Endothelial cell of umbilical vein (primary cell): ENCODE measurements at regions not wholly inside any gene's neighbourhood (a gene's known extent, or its start where the extent isn't known, plus 50 kb on each side); places are given as distances from the start of the nearest gene placed in this dataset.

Source experiments
- BruUV-seq: library from RNA; stranded (reverse); fragments of 400-500 nt; replicated peaks from 2 replicates; lab custom pipeline; 2021; lab: Mats Ljungman, UMichigan
- CTCF ChIA-PET: fragments of 300-600, 350-600 bp; sonication (Branson Sonifier 250); formaldehyde crosslinking; loops from one replicate; lab custom pipeline; 2021; ENCODE audit warnings: antibody characterized with exemption, inconsistent platforms; lab: Charles Lee
- POLR2A ChIA-PET: fragments of 300-600, 350-600 bp; sonication (Branson Sonifier 250); formaldehyde crosslinking; loops from one replicate; lab custom pipeline; 2021; ENCODE audit warnings: antibody characterized with exemption, inconsistent platforms; lab: Charles Lee
- DNase-seq: peaks from one replicate; pipeline ENCODE4 v3.0.0-alpha.2; 2011; ENCODE audit warnings: low read depth, low spot score
- FAIRE-seq: peaks from 2 replicates; lab custom pipeline; 2011; peaks lifted over from hg19 to GRCh38; lab: Jason Lieb, UNC
- H2AFZ ChIP-seq: 2 replicates; pipeline ENCODE4 v1.6.0; 2012; ENCODE audit warnings: low read depth, low read length, control low read depth, inconsistent platforms
- H3K27ac ChIP-seq: 2 replicates; pipeline ENCODE4 v1.5.1; 2011; ENCODE audit warnings: low read depth, mild to moderate bottlenecking, control low read depth, low read length, moderate library complexity; ENCODE audit not compliant: insufficient read depth
- H3K27me3 ChIP-seq, 2 experiments: 2 replicates each; pipeline versions ENCODE4 v1.6.0 to v1.6.1; 2011; ENCODE audit warnings: low read length in 2 of 2, mixed read lengths in 1 of 2; ENCODE audit not compliant: control insufficient read depth in 2 of 2, insufficient read depth in 2 of 2
- H3K36me3 ChIP-seq, 2 experiments: 2 replicates in 1 of 2; 3 replicates in 1 of 2; pipeline ENCODE4 v1.5.1; 2011; ENCODE audit warnings: low read length in 2 of 2, mild to moderate bottlenecking in 1 of 2, moderate library complexity in 1 of 2; ENCODE audit not compliant: control insufficient read depth in 2 of 2, insufficient read depth in 2 of 2; ENCODE audit errors: extremely low read depth in 1 of 2
- H3K4me1 ChIP-seq: 3 replicates; pipeline ENCODE4 v1.5.1; 2011; ENCODE audit warnings: mild to moderate bottlenecking, low read length; ENCODE audit not compliant: control insufficient read depth, insufficient read depth; ENCODE audit errors: extremely low read depth
- H3K4me2 ChIP-seq: 2 replicates; pipeline ENCODE4 v1.6.1; 2011; ENCODE audit warnings: low read length, control low read depth, mixed read lengths; ENCODE audit not compliant: insufficient read depth
- H3K4me3 ChIP-seq, 3 experiments: fragments of 200-600 bp in 1 of 3; sonication (generic), shearing (Covaris generic) in 1 of 3; replicated peaks in 1 of 3; 2 replicates each; pipeline ENCODE4 v1.5.1; 2011 to 2016; ENCODE audit warnings: control low read depth in 3 of 3, low read length in 3 of 3, mild to moderate bottlenecking in 2 of 3, inconsistent platforms in 1 of 3, low read depth in 1 of 3, moderate library complexity in 1 of 3; ENCODE audit not compliant: insufficient read depth in 1 of 3
- H3K79me2 ChIP-seq: 2 replicates; pipeline ENCODE4 v1.6.0; 2012; ENCODE audit warnings: low read length, inconsistent platforms; ENCODE audit not compliant: control insufficient read depth, insufficient read depth
- H3K9ac ChIP-seq: replicated peaks from 2 replicates; pipeline ENCODE3; 2011; ENCODE audit warnings: low read length, control low read depth; ENCODE audit not compliant: insufficient read depth; ENCODE audit errors: extremely low read depth
- H3K9me1 ChIP-seq: replicated peaks from 3 replicates; pipeline ENCODE4 v1.6.0; 2011; ENCODE audit warnings: mild to moderate bottlenecking, low read length; ENCODE audit not compliant: control insufficient read depth, insufficient read depth; ENCODE audit errors: extremely low read depth
- H3K9me3 ChIP-seq: replicated peaks from 2 replicates; pipeline ENCODE4 v1.5.1; 2012; ENCODE audit warnings: low read length, inconsistent platforms; ENCODE audit not compliant: control insufficient read depth, insufficient read depth
- H4K20me1 ChIP-seq: replicated peaks from 2 replicates; pipeline ENCODE3; 2011; ENCODE audit warnings: mild to moderate bottlenecking, low read length; ENCODE audit not compliant: control insufficient read depth, insufficient read depth; ENCODE audit errors: extremely low read depth
- CTCF ChIP-seq, 2 donors: IDR thresholded peaks; 1 replicate in 1 of 2; 2 replicates in 1 of 2; pipeline ENCODE4 v1.5.1; 2011; ENCODE audit warnings: low read length in 2 of 2, mild to moderate bottlenecking in 2 of 2, moderate library complexity in 2 of 2, control low read depth in 1 of 2, inconsistent platforms in 1 of 2, low read depth in 1 of 2; ENCODE audit not compliant: insufficient read depth in 1 of 2; ENCODE audit errors: extremely low read depth in 1 of 2
- EZH2 ChIP-seq: IDR thresholded peaks from 2 replicates; pipeline ENCODE4 v1.6.1; 2012; ENCODE audit warnings: borderline replicate concordance, low read depth, mild to moderate bottlenecking, moderate library complexity, low read length, inconsistent platforms; ENCODE audit not compliant: severe bottlenecking
- FOS ChIP-seq: IDR thresholded peaks from 2 replicates; pipeline ENCODE4 v1.6.1; 2011; ENCODE audit warnings: mild to moderate bottlenecking, low read length, moderate library complexity, borderline replicate concordance; ENCODE audit not compliant: insufficient read depth
- GATA2 ChIP-seq: IDR thresholded peaks from 2 replicates; pipeline ENCODE4 v1.7.0; 2011; ENCODE audit warnings: low read depth, mild to moderate bottlenecking, moderate library complexity, mixed read lengths, low read length; ENCODE audit not compliant: insufficient read length, insufficient read depth
- JUN ChIP-seq: IDR thresholded peaks from 2 replicates; pipeline ENCODE4 v1.6.1; 2011; ENCODE audit warnings: borderline replicate concordance, low read depth; ENCODE audit not compliant: insufficient read length, insufficient read depth
- MAX ChIP-seq: IDR thresholded peaks from 2 replicates; pipeline ENCODE4 v1.6.1; 2011; ENCODE audit not compliant: insufficient read depth, insufficient read length
- MYC ChIP-seq: IDR thresholded peaks from one replicate; pipeline ENCODE4 v1.6.1; 2011; ENCODE audit warnings: mild to moderate bottlenecking, low read depth, low read length
- POLR2A ChIP-seq: IDR thresholded peaks from 2 replicates; pipeline ENCODE4 v1.6.1; 2012; ENCODE audit warnings: low read depth, mild to moderate bottlenecking, control low read depth, low read length
- POLR2AphosphoS5 ChIP-seq: IDR thresholded peaks from 2 replicates; pipeline ENCODE4 v1.6.1; 2012; ENCODE audit warnings: low read depth, mild to moderate bottlenecking, control low read depth, low read length, moderate library complexity; ENCODE audit not compliant: insufficient read depth
- dilution Hi-C: fragments of 300-500 bp; cut with MboI; formaldehyde crosslinking; loops from one replicate; pipeline ENCODE4 v1.15.0; 2019; ENCODE audit warnings: low sequenced_read_pairs; ENCODE audit not compliant: extremely low pct_ligation_motif_present
- intact Hi-C: fragments of 100-400 bp; cut with micrococcal nuclease; formaldehyde crosslinking; loops from one replicate; pipeline ENCODE4 v1.10.0; 2022

- FAIRE-seq = no peak
Measured at GRCh38 chr5:3199962-3200755, 395.5 kb upstream of the IRX1 start.

More at GRCh38 chr5:3199962-3200755, 395.5 kb upstream of the IRX1 start:
- Histone ChIP-seq H3K27me3 (no peaks in the 10 kb centered on the region), H3K4me1 (no peaks in the 10 kb centered on the region), H2AFZ (no peak overlapping the region), H3K27ac (no peak overlapping the region), H3K9me3 (peaks cover 10% of the 10 kb centered on the region), H3K4me3 (no peak overlapping the region), H3K9ac (no peak overlapping the region), H4K20me1 (no peaks in the 10 kb centered on the region), H3K9me1 (no peaks in the 10 kb centered on the region), H3K79me2 (no peaks in the 10 kb centered on the region), H3K4me2 (no peak overlapping the region), H3K36me3 (no peaks in the 10 kb centered on the region)
- intact Hi-C loops = no loop called here
- no peak for TF ChIP-seq GATA2
- TF ChIP-seq JUN = no peak
- no peak for TF ChIP-seq MAX
- TF ChIP-seq MYC = no peak
- no peak for TF ChIP-seq POLR2A
- no peak for TF ChIP-seq CTCF (IDR thresholded peaks at IDR 0.05; ENCODE audit: extremely low read depth in 1 of 2, insufficient read depth in 1 of 2, low read depth in 1 of 2, low read length in 2 of 2)
- TF ChIP-seq EZH2 = no peak
- TF ChIP-seq FOS = no peak
- TF ChIP-seq POLR2AphosphoS5 = no peak
- POLR2A ChIA-PET = no interaction called here
- no TSS peak for BruUV-seq
- CTCF ChIA-PET = no interaction called here
- dilution Hi-C loops = no loop called here
- no peak for DNase-seq
